ENCODE measurements at regions not wholly inside any gene's neighbourhood (a gene's known extent, or its start where the extent isn't known, plus 50 kb on each side); places are given as distances from the start of the nearest gene placed in this dataset.
"Not testable (repeated sequence)": the region's sequence is repeated elsewhere in the genome, so short reads cannot be mapped to it uniquely, and the experiment has no call there.

DNA sequence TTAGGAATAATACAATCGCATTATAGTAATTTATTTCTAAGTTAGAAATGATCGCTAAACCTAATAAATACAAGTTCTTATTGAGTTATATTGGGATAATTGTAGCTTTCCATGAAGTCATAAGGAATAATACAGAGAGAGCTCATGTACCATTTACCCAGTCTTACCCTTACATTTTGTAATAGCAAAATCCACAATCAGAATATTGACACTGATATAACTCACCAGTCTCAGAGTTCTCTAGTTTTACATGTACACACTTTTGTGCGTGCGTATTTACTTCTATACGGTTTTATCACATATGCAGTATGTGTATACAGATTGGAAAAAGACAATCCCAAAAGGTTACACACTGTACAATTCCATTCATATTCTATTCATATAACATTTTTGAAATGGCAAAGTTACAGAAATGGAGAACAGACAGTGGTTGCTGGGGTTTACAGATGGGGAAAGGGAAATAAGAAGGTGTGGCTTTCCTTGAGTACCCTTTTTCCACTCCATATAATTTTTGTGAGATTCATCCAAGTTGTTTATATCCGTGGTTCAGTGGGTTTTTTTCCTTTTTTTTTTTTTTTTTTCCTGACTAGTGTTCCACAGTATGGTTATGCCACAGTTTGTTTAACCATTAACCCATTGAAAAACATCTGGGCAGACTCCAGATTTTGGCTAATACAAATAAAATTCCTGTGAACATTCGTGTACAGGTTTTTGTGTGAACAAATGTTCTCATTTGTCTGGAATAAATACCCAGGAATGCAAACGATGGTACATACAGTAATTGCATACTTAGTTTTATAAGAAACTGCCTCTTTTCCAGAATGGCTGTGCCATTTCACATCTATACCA lies 117.2 kb downstream of the HNMT start:
- H3K27me3 Mint-ChIP-seq (ENCODE audit: low read depth in 3 of 3), result peaks cover 0 to 2% (median 0%) of the 10 kb centered on the region in 3 donors
- H3K9me3 ChIP-seq (replicated peaks in 1 of 2; ENCODE audit: control insufficient read depth in 1 of 2, insufficient read depth in 1 of 2, low read length in 2 of 2), result no peaks in the 10 kb centered on the region
- no peaks in the 10 kb centered on the region for H3K36me3 ChIP-seq (replicated peaks in 1 of 2; ENCODE audit: control insufficient read depth in 1 of 2, insufficient read depth in 2 of 2, low read length in 2 of 2)
- H3K79me2 ChIP-seq (ENCODE audit: insufficient read depth, low read length), result no peaks in the 10 kb centered on the region
- H4K20me1 ChIP-seq (ENCODE audit: insufficient read depth, low read length), result no peaks in the 10 kb centered on the region
- H3K36me3 Mint-ChIP-seq, result no peaks in the 10 kb centered on the region
- no peak for DNase-seq
- no peak overlapping the region for H3K27ac Mint-ChIP-seq
- H3K4me3 ChIP-seq (replicated peaks in 1 of 3; ENCODE audit: low read depth in 2 of 3, low read length in 3 of 3), result no peak overlapping the region
- WGBS (ENCODE audit: insufficient coverage), result no CpG with 5 or more reads among the region's 8 CpGs
- H3K27me3 ChIP-seq (ENCODE audit: control insufficient read depth in 2 of 2, insufficient read depth in 2 of 2, low read length in 2 of 2), result no peaks in the 10 kb centered on the region
- H3K4me3 Mint-ChIP-seq, result no peak overlapping the region
- TF ChIP-seq, protein P1, sequence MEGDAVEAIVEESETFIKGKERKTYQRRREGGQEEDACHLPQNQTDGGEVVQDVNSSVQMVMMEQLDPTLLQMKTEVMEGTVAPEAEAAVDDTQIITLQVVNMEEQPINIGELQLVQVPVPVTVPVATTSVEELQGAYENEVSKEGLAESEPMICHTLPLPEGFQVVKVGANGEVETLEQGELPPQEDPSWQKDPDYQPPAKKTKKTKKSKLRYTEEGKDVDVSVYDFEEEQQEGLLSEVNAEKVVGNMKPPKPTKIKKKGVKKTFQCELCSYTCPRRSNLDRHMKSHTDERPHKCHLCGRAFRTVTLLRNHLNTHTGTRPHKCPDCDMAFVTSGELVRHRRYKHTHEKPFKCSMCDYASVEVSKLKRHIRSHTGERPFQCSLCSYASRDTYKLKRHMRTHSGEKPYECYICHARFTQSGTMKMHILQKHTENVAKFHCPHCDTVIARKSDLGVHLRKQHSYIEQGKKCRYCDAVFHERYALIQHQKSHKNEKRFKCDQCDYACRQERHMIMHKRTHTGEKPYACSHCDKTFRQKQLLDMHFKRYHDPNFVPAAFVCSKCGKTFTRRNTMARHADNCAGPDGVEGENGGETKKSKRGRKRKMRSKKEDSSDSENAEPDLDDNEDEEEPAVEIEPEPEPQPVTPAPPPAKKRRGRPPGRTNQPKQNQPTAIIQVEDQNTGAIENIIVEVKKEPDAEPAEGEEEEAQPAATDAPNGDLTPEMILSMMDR (IDR thresholded peaks at IDR 0.05), result no peak
- H3K9me3 Mint-ChIP-seq, result peaks cover 0 to 3% (median 0%) of the 10 kb centered on the region in 7 donors
- no peak overlapping the region for H3K4me2 ChIP-seq (replicated peaks; ENCODE audit: extremely low read depth, low read length, poor library complexity, severe bottlenecking)
- no peaks in the 10 kb centered on the region for H3K4me1 ChIP-seq (ENCODE audit: control insufficient read depth in 1 of 2, insufficient read depth in 2 of 2, low read length in 2 of 2)
- H3K4me1 Mint-ChIP-seq, result no peaks in the 10 kb centered on the region
- H3K27ac ChIP-seq (ENCODE audit: low read depth in 1 of 2, low read length in 2 of 2), result no peak overlapping the region
- intact Hi-C loops (cut with micrococcal nuclease), result loop anchor here in 1 of 2 donors (10.0 kb wide), 1 partner anchor 137 kb away; no protein-coding TSS in a partner anchor
- no peak overlapping the region for H3K9ac ChIP-seq (ENCODE audit: insufficient read depth, low read length, poor library complexity, severe bottlenecking)
- H2AFZ ChIP-seq (ENCODE audit: insufficient read depth, low read depth, low read length, poor library complexity, severe bottlenecking), result no peak overlapping the region

DNA sequence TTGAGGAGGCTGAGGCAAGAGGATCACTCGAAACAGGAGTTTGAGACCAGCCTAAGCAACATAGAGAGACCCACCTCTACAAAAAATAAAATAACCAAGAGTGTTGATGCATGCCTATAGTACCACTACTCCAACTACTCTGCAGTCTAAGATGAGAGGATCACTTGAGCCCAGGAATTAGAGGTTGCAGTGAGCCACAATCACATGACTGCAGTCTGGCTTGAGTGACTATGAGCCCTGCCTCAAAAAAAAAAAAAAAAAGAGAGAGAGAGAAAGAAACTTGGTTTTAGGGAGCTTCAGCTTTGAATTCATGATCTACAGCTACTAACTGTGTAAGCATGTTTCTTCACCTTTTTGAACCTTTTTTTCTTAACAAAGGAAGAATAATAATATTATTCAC lies 119.9 kb downstream of the HNMT start:
- Mint-ChIP-seq H3K36me3 (no peaks in the 10 kb centered on the region), H3K4me1 (peaks cover 11% of the 10 kb centered on the region), H3K27me3 (ENCODE audit: low read depth in 3 of 3) (no peaks in the 10 kb centered on the region), H3K27ac (no peak overlapping the region), H3K9me3 (no peaks in the 10 kb centered on the region), H3K4me3 (no peak overlapping the region)
- Histone ChIP-seq H4K20me1 (ENCODE audit: insufficient read depth, low read length) (no peaks in the 10 kb centered on the region), H3K27me3 (ENCODE audit: control insufficient read depth in 2 of 2, insufficient read depth in 2 of 2, low read length in 2 of 2) (no peaks in the 10 kb centered on the region), H3K9ac (ENCODE audit: insufficient read depth, low read length, poor library complexity, severe bottlenecking) (no peak overlapping the region), H3K27ac (ENCODE audit: low read depth in 1 of 2, low read length in 2 of 2) (no peak overlapping the region), H3K36me3 (replicated peaks in 1 of 2; ENCODE audit: control insufficient read depth in 1 of 2, insufficient read depth in 2 of 2, low read length in 2 of 2) (no peaks in the 10 kb centered on the region), H3K4me1 (ENCODE audit: control insufficient read depth in 1 of 2, insufficient read depth in 2 of 2, low read length in 2 of 2) (peaks cover 10 to 13% of the 10 kb centered on the region in 2 donors), H2AFZ (ENCODE audit: insufficient read depth, low read depth, low read length, poor library complexity, severe bottlenecking) (no peak overlapping the region), H3K4me3 (replicated peaks in 1 of 3; ENCODE audit: low read depth in 2 of 3, low read length in 3 of 3) (no peak overlapping the region), H3K9me3 (replicated peaks in 1 of 2; ENCODE audit: control insufficient read depth in 1 of 2, insufficient read depth in 1 of 2, low read length in 2 of 2) (no peaks in the 10 kb centered on the region), H3K4me2 (replicated peaks; ENCODE audit: extremely low read depth, low read length, poor library complexity, severe bottlenecking) (no peak overlapping the region), H3K79me2 (ENCODE audit: insufficient read depth, low read length) (no peaks in the 10 kb centered on the region)
- WGBS (ENCODE audit: insufficient coverage), result no CpG with 5 or more reads among the region's 1 CpG
- intact Hi-C loops (cut with micrococcal nuclease), result loop anchor here in 1 of 2 donors (10.0 kb wide), 1 partner anchor 139 kb away; no protein-coding TSS in a partner anchor
- no peak for DNase-seq
- TF ChIP-seq, protein P1 (IDR thresholded peaks at IDR 0.05), result no peak

DNA sequence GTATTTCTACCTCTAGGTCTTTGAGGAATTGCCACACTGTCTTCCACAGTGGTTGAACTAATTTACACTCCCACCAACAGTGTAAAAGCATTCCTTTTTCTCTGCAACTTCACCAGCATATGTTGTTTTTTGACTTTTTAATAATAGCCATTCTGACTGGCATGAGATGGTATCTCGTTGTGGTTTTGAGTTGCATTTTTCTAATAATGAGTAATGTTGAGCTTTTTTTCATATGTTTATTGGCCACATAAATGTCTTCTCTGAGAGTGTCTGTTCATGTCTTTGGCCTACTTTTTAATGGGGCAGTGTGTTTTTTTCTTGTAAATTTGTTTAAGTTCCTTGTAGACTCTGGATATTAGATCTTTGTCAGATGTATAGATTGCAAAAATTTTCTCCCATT lies 121.2 kb downstream of the HNMT start:
- peaks cover 11% of the 10 kb centered on the region for H3K4me1 Mint-ChIP-seq
- not testable (repeated sequence) for H3K27ac Mint-ChIP-seq; H3K4me2 ChIP-seq (replicated peaks; ENCODE audit: extremely low read depth, low read length, poor library complexity, severe bottlenecking); H3K9ac ChIP-seq (ENCODE audit: insufficient read depth, low read length, poor library complexity, severe bottlenecking); H3K4me3 ChIP-seq (replicated peaks in 1 of 3; ENCODE audit: low read depth in 2 of 3, low read length in 3 of 3); H3K36me3 Mint-ChIP-seq; H3K4me3 Mint-ChIP-seq; H2AFZ ChIP-seq (ENCODE audit: insufficient read depth, low read depth, low read length, poor library complexity, severe bottlenecking); H4K20me1 ChIP-seq (ENCODE audit: insufficient read depth, low read length); H3K9me3 Mint-ChIP-seq; H3K27ac ChIP-seq (ENCODE audit: low read depth in 1 of 2, low read length in 2 of 2); H3K36me3 ChIP-seq (replicated peaks in 1 of 2; ENCODE audit: control insufficient read depth in 1 of 2, insufficient read depth in 2 of 2, low read length in 2 of 2); H3K9me3 ChIP-seq (replicated peaks in 1 of 2; ENCODE audit: control insufficient read depth in 1 of 2, insufficient read depth in 1 of 2, low read length in 2 of 2); H3K27me3 Mint-ChIP-seq (ENCODE audit: low read depth in 3 of 3); DNase-seq; H3K79me2 ChIP-seq (ENCODE audit: insufficient read depth, low read length); H3K27me3 ChIP-seq (ENCODE audit: control insufficient read depth in 2 of 2, insufficient read depth in 2 of 2, low read length in 2 of 2)
- H3K4me1 ChIP-seq (ENCODE audit: control insufficient read depth in 1 of 2, insufficient read depth in 2 of 2, low read length in 2 of 2), result peaks cover 10 to 13% of the 10 kb centered on the region in 2 donors
- WGBS (ENCODE audit: insufficient coverage), result 100% methylated on average over 1 of the region's 1 CpG
- intact Hi-C loops (cut with micrococcal nuclease), result loop anchor here in 1 of 2 donors (10.0 kb wide), 1 partner anchor 141 kb away; no protein-coding TSS in a partner anchor

All from CD14-positive monocyte (primary cell).